ENCODE measurements at regions not wholly inside any gene's neighbourhood (a gene's known extent, or its start where the extent isn't known, plus 50 kb on each side); places are given as distances from the start of the nearest gene placed in this dataset.

GRCh38 chr1:101314244-101314643 is 77.4 kb downstream of the S1PR1 start:
- no peak overlapping the region for H3K27ac ChIP-seq (ENCODE audit: extremely low read length, insufficient read depth, low read length)
- no peaks in the 10 kb centered on the region for H4K20me1 ChIP-seq (ENCODE audit: insufficient read depth, low read length)
- H2AFZ ChIP-seq (ENCODE audit: low read length) = no peak overlapping the region
- no peak overlapping the region for H3K4me2 ChIP-seq (ENCODE audit: low read depth, low read length)
- peaks cover 10% of the 10 kb centered on the region; the same call in 1 of the 2 replicates for H3K4me1 ChIP-seq (ENCODE audit: insufficient read depth, low read length)
- BruUV-seq (replicated peaks) = no TSS peak
- no peaks in the 10 kb centered on the region for H3K36me3 ChIP-seq (replicated peaks in 1 of 2; ENCODE audit: control insufficient read depth in 1 of 2, insufficient read depth in 2 of 2, low read length in 2 of 2)
- in situ Hi-C loops (cut with HindIII; ENCODE audit: extremely low pct_ligation_motif_present, low pct_unique_long_range_greater_than_20kb) = loop anchor here (5.0 kb wide), 1 partner anchor 43 kb away; no protein-coding TSS in a partner anchor
- ATAC-seq (no peak), DNase-seq (ENCODE audit: low spot score) (no peak), FAIRE-seq (no peak)
- H3K4me3 ChIP-seq (replicated peaks in 1 of 3; ENCODE audit: insufficient read depth in 1 of 3, low read depth in 2 of 3, low read length in 3 of 3) = no peak overlapping the region
- intact Hi-C loops (cut with micrococcal nuclease; ENCODE audit: unreplicated experiment) = no loop called here
- no peak overlapping the region for H3K9ac ChIP-seq (ENCODE audit: insufficient read depth, low read depth, low read length)
- H3K27me3 ChIP-seq (ENCODE audit: control insufficient read depth in 1 of 2, insufficient read depth in 2 of 2, low read length in 2 of 2) = peaks cover 1 to 38% of the 10 kb centered on the region in 2 experiments; a peak in 2 of 5 replicates
- ChIA-PET CTCF (ENCODE audit: low intra/inter-chr PET ratio, low total read pairs) (no interaction called here), POLR2A (no interaction called here)
- H3K79me2 ChIP-seq (ENCODE audit: insufficient read depth, low read length) = no peaks in the 10 kb centered on the region
- TF ChIP-seq MIER2 (CRISPR knock-in tag; IDR thresholded peaks at IDR 0.05) (no peak), TFDP2 (CRISPR knock-in tag; IDR thresholded peaks at IDR 0.05) (no peak), ARID3A (IDR thresholded peaks at IDR 0.05; ENCODE audit: low read depth, low read length) (no peak), HOMEZ (CRISPR knock-in tag; IDR thresholded peaks at IDR 0.05; ENCODE audit: low read depth) (no peak)
- H3K9me3 ChIP-seq (ENCODE audit: low read length) = no peaks in the 10 kb centered on the region
- 92% methylated on average over 2 of the region's 2 CpGs for WGBS (ENCODE audit: low lambda C conversion rate)

Data from HepG2 (cell line).